T-helper 2 cell (primary cell): ENCODE measurements at regions not wholly inside any gene's neighbourhood (a gene's known extent, or its start where the extent isn't known, plus 50 kb on each side); places are given as distances from the start of the nearest gene placed in this dataset.
"Not testable (repeated sequence)": the region's sequence is repeated elsewhere in the genome, so short reads cannot be mapped to it uniquely, and the experiment has no call there.

Experiments used
- DNase-seq, 5 experiments: peaks; one replicate each; pipeline versions ENCODE4 v3.0.0 to v3.0.0-alpha.2; 2012 to 2022

DNA sequence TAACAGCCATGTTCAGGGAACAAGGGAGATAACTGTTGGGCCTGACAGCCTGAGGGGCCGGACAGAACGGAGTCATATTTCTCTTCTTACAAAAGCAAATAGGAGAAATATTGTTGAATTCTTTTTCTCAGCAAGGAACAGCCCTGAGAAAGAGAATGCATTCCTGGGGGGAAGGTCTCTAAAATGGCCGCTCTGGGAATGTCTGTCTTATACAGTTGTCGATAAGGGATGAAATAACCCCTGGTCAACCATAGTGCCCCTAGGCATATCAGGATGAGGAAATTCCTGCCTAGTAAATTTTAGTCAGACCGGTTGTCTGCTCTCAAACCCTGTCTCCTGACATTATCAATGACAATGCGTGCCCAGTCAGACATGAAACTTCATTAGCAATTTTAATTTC lies 1925.5 kb downstream of the PCDH7 start:
- no peak for DNase-seq

DNA sequence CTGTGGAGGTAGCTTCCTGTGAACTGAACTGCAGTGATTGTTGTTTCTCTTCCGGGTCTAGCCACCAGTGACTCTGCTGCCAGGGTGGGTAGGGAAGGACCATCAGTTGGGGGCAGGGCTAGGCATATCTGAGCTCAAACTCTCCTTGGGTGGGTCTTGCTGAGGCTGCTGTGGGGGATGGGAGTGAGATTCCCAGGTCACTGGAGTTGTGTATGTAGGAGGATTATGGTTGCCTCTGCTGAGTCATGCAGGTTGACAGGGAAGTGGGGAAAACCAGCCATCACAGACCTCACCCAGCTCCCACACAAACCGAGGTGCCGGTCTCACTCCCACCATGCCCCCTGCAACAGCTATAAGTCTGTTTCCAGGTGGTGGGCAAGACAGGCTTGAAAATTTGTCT lies 1937.8 kb downstream of the PCDH7 start:
- DNase-seq: no peak

DNA sequence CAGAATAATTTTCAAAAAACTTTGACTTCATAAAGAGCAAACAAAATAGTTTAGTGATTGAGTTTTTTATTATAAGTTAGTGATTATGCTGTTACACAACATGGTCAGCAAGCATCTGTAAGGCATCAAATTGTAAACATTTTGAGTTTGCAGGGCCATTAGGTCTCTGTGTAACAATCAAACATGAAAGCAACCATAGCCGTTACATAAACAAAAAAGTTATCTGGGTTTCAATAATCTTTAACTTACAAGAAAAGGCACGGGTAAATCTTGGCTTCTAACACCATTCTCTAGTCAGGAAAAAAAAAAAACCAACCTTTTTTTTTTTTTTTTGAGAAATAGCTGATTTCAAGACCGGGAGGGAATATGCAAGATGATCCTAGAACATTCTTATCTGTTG lies 1941.1 kb downstream of the PCDH7 start:
- DNase-seq: no peak

DNA sequence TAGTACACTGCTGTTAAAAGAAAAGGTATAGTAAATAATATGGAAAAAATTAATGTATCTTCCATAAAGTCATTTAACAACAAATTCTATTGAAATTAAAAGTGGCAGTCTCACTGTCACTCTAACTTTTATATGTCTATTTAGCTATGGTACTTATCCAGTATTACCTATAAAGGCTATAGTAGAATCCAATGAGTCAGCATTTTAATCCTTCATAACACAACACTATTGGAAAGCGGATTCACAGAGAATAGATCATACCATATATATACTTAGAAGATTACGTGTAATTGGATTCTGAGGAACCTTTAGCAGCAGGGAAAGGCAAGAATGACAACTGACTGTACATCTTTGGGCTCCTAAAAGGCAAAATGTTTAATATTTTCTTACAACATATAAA lies 1942.6 kb downstream of the PCDH7 start:
- DNase-seq: no peak

DNA sequence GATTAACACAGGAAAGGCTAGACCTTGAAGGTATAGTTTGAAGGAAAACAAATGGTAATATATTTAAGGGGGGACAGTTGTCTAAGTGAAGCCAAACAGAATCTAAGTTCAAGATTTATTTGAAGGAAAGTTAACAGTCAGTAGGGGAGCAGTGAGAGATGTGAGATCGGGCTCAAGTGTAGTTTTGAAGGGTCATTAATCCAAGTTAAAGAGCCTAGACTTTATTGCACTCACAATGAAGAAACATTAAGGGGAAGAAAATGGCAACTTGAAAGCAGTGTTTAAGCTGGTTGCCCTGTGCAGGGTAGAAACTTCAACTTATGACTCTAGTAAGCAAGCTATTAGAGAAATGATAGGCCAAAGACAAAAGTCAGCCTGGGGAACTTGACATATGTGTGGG lies 1952.2 kb downstream of the PCDH7 start:
- DNase-seq: no peak

DNA sequence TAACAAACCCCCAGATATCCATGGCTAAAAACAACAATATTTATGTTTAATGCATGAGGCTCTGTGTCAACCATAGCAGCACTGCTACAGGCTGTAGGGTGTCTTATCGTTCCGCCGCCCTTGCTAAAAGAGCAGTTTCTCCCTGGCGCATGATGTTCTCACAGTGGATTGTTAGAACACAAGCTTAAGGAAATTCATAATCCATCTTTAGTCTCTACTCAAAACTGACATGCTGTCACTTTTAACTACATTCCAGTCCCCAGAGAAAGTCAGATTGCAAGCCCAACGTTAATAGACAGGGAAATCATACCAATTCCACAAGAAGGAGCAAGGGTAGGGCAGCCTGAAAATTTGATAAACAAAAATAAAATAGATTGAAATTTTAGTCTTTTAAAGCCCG lies 1960.8 kb downstream of the PCDH7 start:
- no peak for DNase-seq

DNA sequence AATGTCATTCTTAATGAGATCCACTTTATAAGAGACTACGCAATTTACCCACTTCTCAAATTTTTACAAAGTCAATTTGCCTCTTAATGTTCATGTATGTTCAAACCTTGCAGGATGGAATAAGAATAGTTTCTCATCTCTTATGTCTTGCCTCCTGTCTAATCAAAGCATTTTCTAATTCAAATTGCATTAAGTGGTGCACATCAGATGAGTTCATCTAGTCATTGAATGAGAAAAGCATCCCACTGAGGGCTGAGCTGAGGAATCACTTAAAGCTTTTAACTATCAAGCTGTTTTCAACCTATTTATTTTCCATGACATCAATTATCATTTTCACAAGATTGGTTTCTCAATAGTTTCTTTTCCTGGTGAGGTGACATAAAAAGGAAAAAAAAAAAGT lies 1964.0 kb downstream of the PCDH7 start:
- DNase-seq: no peak

DNA sequence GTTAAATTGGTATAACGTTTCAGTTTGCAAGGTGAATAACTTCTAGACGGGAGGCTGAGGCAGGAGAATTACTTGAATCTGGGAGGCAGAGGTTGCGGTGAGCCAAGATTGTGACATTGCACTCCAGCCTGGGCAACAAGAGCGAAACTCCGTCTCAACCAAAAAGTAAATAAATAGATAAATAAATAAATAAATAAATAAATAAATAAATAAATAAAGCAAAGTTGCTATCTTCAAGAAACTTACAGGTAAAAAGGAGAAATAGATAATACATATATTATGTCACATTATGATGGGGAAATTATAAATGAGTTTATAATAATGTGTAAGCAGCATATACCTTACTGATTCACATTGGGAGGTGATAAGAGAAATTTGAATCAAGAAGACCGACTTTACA lies 1966.0 kb downstream of the PCDH7 start:
- no peak for DNase-seq

DNA sequence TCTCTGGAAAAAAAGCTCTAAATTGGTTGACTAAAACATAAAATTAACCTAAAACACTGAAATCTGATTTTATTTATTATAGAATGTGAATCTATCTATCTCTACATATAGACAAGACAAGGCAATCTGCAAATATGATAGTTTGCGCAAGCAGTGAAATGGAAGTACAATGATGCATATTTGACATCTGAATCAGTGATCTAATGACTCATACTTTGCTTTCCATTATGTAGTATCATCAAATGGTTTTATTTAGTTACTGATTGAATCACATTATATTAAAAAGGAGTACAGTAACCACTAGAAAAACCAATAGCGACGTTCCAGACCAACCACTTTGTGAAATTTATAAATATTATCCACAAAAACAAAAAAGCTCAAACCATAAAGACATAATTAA lies 1969.3 kb downstream of the PCDH7 start:
- no peak for DNase-seq

DNA sequence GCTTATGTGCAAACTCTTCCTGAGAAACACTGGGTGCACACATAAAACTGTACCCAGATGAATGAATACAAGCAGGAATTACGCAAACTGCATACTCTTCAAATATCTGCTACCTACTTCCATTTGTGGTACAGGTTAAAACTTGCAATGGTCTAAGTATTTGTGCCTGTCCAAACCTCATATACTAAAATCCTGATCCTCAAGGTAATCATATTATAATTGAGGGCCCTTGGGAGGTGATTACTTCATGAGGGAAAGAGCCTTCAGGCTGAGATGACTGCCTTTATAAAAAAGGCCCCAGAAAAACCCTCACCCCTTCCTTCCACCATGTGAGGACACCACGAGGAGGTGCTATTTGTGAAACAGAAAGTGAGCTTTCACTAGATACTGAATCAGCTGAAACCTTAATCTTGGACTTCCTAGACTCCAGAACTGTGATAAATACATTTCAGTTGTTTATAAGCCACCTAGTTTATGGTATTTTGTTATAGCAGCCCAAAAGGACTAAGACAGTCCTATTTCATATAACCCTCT lies 1977.2 kb downstream of the PCDH7 start:
- DNase-seq: no peak

DNA sequence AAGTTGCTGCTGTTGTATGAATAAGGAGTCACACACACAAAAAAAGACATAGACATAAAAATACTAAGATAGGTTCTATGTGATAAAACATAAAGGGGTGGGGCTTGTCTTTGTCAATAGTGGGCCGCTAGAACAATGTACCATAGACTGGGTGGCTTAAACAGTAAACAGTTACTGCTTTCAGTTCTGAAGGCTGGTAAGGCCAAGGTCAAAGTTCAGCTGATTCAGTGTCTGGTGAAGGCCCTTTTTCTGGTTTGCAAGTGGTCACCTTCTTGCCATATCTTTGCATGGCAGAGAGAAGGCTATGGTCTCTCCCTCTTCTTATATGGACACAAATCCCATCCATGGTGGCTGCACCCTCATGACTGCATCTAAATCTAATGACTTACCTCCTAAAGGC lies 1980.7 kb downstream of the PCDH7 start:
- no peak for DNase-seq

DNA sequence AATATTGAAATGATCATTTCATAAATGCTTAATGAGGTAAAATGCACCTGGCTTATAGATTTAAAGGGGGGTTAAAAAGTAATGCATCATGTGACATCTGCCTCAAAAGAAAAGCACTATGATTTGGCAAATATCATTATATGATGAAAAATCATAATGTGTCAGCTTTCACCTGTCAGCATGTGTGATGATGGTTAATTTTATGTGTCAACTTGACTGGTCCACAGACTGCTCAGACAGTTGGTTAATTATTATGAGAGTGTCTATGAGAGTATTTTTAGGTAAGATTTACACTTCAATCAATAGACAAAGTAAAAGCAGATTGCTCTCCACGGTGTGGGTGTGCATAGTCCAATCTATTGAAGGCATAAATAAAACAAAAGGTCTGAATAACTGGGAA lies 1986.7 kb downstream of the PCDH7 start:
- DNase-seq: no peak

DNA sequence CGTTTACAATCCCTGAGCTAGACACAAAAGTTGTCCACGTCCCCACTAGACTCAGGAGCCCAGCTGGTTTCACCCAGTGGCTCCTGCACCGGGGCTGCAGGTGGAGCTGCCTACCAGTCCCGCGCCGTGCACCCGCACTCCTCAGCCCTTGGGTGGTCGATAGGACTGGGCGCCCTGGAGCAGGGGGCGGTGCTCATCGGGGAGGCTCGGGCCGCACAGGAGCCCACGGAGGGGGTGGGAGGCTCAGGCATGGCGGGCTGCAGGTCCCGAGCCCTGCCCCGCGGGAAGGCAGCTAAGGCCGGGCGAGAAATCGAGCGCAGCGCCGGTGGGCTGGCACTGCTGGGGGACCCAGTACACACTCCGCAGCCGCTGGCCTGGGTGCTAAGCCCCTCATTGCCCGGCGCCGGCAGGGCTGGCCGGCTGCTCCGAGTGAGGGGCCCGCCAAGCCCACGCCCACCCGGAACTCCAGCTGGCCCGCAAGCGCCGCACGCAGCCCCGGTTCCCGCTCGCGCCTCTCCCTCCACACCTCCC lies 1996.0 kb downstream of the PCDH7 start:
- not testable (repeated sequence) for DNase-seq

DNA sequence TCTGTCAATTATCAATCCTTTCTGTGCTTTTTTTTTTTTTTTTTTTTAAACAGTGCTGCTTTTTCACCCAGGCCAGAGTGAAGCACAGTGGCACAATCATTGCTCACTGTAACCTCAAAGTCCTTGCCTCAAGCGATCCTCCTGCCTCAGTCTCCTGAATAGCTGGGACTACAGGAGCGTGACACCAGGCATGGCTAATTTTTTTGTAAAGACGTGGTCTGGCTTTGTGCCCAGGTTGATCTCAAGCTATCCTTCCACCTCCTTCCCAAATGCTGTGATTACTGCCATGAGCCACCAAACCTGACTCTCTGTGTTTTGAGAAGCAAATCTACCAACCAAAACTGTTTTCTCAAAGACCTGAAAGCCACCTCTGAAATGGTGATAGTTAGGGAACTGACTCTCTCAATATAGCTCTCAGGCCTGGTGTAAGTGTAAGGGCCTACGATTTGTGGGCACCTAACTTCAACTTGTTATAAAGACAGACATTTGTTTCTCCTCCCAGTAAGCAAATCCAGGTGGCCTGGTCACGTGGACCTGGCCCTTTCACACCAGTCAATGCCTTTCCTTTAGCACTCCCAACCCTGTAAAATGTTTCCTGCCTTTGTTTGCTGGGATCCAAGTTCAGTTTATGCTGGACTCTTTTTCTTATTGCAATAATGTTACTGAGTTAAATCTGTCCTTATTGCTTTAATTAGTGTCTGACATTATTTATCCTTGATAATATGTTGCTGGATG lies 2015.9 kb downstream of the PCDH7 start:
- no peak for DNase-seq

DNA sequence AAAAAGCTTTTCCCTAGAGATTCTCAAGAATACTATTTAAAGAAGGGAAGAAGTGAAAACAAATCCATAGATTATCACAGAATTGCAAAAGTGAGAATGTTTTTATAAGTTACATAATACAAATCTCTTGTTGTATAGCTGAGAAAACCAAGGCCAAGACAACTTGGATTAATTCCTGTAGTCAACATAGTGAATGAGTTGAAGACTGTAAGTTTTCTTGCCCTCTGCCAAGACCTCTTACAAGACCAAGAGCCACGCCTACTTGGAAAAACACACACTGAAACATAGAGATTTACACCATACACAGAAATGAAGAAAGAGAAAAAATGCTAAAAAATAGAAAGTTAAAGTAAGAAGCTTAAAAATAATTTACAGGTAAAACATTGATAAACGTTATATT lies 2024.0 kb downstream of the PCDH7 start:
- DNase-seq: no peak

DNA sequence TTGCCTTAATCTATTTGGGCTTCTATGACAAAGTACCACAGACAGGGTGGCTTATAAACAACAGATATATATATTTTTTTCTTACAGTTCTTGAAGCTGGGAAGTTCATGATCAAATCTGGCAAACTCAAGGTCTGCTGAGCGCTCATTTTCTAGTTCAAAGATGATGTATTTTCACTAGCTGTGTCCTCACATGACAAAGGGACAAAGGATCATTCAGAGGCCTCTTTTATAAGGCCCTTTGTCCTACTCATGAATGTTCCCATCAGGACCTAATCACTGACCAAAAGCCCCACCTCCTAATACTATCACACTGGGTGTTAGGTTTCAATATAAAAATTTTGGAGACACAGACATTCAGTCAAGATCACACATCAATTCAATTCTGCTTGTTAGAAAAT lies 2025.2 kb downstream of the PCDH7 start:
- DNase-seq: no peak

DNA sequence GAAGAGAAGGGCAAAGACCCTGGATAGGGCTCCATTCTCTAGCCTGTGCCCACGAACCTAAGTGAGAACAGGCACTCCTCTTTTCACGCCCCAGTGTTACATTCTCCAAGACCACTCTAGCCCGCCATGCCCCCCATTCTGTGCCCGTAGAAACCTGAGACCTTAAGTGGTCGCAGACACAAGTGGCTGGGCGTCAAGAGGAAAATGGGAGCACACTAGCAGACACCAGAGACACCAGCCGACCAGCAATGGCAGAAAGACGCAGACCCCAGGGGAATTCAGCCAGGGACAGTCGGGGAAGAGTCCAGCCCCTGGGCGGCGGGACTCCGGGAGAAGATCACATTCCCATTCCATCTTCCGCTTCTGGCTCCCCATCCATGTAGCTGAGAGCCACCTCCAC lies 2027.9 kb downstream of the PCDH7 start:
- no peak for DNase-seq

DNA sequence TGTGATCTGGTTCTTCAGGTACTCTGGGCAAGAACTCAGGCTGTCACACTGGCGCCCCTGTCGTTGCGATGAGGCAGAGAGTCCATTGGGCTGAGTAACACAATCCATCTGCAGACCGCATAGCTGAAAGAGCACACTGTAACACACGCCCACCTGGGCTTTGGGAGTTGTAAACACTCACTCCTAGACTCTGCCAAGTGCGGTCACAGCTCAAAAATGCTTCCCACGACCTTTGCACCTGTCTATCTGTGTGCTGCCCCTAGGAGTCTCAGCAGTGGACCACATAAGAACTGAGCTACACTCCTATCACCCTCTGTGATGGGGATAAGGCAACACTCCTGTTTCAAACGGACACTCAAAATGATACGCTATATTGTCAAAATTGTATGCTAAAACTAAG lies 2028.3 kb downstream of the PCDH7 start:
- no peak for DNase-seq

DNA sequence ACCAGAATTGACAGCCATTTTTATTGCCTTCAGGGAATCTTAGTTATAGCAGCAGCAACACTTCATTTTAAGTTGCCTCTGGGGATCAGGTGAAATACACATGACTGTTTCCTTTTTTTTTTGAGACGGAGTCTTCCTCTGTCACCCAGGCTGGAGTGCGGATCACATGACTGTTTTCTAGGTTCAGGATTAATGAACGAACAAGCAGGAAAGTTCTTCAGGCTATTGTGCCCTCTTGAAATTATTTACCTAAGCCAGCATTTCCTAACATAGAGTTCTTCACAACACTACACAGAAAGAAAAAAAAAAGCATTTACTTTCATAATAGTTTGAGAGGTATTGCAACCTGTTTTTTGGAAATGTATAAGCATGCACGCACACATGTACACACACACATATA lies 2032.8 kb downstream of the PCDH7 start:
- DNase-seq: no peak

DNA sequence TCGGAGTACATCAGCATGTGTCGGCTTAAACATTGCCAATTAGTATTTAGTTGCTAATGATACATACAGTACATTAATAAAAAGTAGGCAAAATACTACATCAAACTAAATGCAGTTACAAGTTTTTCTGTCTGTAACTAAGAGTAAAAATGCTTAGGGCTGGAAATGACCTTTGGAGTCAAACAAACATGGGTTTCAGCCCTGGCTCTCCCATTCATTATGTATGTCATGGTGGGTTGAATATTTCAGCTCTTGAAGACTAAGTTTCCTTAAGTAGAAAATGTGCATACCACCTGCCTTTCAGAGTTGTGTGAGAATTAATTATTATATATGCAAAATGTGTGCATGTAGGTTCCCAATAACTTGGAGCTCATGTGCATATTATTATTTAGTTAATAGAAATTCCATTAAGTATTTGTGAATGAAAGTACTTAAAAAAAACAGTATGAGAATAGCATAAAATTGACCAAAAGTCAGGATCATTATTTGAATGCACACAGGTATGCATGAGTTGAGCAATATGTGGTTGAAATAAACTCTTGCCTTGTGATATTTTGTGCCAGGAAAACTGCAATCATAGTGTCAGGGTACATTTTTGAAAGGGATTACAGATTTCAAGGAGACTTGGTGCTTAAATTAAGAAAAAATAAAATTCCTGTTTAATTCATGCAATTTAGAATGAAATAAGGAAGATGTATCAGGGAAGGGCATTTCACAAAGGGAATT lies 2048.7 kb downstream of the PCDH7 start:
- no peak for DNase-seq

DNA sequence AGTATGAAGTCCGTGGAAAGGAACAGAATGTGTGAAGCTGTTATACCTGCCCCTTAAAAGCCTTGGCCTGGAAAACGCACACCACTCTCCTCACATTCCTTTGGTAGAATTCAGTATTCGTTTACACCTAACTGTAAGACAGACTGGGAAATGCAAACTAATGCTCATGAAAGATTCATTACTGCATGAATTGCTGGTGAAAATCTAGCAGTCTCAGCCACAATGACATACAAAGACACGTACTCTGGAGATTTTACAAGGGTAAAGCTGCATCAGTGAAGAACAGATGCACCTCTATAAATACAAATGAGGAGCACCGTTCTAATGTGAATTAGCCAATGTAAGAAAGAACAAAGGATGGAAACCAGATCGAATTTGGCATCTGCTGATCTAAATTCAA lies 2051.3 kb downstream of the PCDH7 start:
- no peak for DNase-seq

DNA sequence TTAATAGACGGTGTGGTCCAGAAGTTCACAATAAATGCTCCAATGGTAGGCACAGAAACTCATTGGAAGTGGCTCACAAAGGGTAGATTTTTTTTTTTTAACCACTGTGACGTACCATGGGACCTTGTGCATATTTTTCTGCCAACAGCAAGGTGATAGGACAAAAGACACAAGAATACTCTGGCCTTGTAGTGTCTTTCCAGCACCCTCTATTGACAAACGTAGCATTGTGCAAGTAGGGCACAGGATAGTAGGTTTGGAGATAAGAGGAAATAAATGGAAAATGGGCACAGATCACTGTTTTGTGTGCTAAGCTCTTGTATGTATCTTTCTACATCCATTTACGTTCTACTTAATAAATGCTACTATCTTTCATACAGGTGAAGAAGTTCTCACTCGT lies 2054.9 kb downstream of the PCDH7 start:
- no peak for DNase-seq

DNA sequence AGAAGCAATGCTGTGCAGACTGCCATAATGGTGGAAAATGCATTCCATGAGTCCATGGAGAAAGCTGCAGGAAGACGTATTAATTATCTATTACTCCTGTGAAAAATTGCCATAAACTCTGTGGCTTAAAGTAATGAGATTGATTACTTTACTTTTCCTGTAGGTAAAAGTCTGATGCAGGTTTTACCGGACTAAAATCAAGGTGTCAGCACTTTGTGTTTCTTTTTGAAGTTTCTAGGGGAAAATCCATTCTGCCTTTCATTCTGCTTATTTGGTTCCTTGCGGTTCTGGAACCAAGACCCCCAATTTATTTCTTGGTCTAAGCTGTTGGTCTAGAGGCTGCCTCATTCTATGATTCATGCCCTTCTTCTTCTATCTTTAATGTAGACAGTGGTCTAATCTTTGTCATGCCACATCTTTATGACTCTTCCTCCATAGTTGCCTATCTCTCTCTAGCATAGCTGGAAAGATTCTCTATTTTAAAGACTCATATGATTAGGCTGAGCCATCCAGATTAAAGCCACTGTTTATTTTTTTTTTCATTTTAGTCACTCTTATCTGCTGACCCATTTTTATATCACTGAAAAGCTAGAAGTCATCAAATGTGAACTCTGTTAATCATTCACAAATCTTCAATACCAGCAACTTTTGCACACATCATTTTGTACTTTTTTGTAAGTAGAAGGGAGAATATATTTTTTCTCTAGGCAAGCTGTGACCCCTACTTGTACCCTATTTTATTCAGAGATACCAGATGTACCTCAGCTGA lies 2056.4 kb downstream of the PCDH7 start:
- DNase-seq: no peak
